Stomach (tissue), 8 donors: ENCODE measurements at regions not wholly inside any gene's neighbourhood (a gene's known extent, or its start where the extent isn't known, plus 50 kb on each side); places are given as distances from the start of the nearest gene placed in this dataset.

ENCODE experiments used
- DNase-seq, 2 donors: peaks; one replicate each; pipeline versions ENCODE4 v3.0.0 to v3.0.0-alpha.2; 2013 to 2019
- H3K27ac ChIP-seq, 5 donors: fragments of 200-600 bp in 4 of 5; sonication (generic) in 4 of 5; one replicate each; pipeline ENCODE4 v1.5.1; 2013 to 2019; ENCODE audit warnings: mild to moderate bottlenecking in 1 of 5, moderate library complexity in 1 of 5
- H3K27me3 ChIP-seq, 3 donors: fragments of 200-600 bp; sonication (generic); one replicate each; pipeline ENCODE4 v1.5.1; 2017 to 2019; ENCODE audit warnings: mixed run types in 1 of 3
- H3K36me3 ChIP-seq, 4 donors: fragments of 200-600 bp; sonication (generic); 1 replicate in 3 of 4; 2 replicates in 1 of 4; pipeline ENCODE4 v1.5.1; 2016 to 2019
- H3K4me1 ChIP-seq, 4 donors: fragments of 200-600 bp; sonication (generic); one replicate each; pipeline ENCODE4 v1.5.1; 2016 to 2019
- H3K4me3 ChIP-seq, 4 donors: fragments of 200-600 bp; sonication (generic) in 3 of 4; one replicate each; pipeline ENCODE4 v1.5.1; 2016 to 2019; ENCODE audit warnings: mild to moderate bottlenecking in 1 of 4
- H3K9me3 ChIP-seq, 4 donors: fragments of 200-600 bp; sonication (generic); one replicate each; pipeline ENCODE4 v1.5.1; 2016 to 2019
- CTCF ChIP-seq, 7 experiments: fragments of 450-650 bp in 4 of 7; fragments of 200-600 bp in 3 of 7; sonication (generic) in 3 of 7; IDR thresholded peaks; one replicate each; pipeline ENCODE4 v1.5.1; 2016 to 2019; ENCODE audit warnings: antibody characterized with exemption in 7 of 7, control low read depth in 2 of 7, mild to moderate bottlenecking in 1 of 7
- EP300 ChIP-seq: sonication (generic); formaldehyde crosslinking; IDR thresholded peaks from one replicate; pipeline ENCODE4 v1.6.1; 2017; ENCODE audit warnings: antibody characterized with exemption
- POLR2A ChIP-seq, 4 donors: fragments of 450-650 bp; IDR thresholded peaks; one replicate each; pipeline ENCODE4 v1.6.1; 2016; ENCODE audit warnings: antibody characterized with exemption in 4 of 4, control low read depth in 2 of 4, mild to moderate bottlenecking in 1 of 4, moderate library complexity in 1 of 4
- POLR2AphosphoS5 ChIP-seq, 3 donors: sonication (generic); formaldehyde crosslinking; IDR thresholded peaks; one replicate each; pipeline ENCODE4 v1.6.1; 2016; ENCODE audit warnings: antibody characterized with exemption in 3 of 3
- WGBS, 5 donors: extraction: QIAGEN DNeasy Blood & Tissue Kit in 3 of 5; methylation state at CpG; one replicate each; pipeline versions ENCODE4 v1.1.5 to v1.1.7; 2013 to 2018; 5-methylcytosine and 5-hydroxymethylcytosine counted together
- intact Hi-C: fragments of 100-400 bp; cut with DNase I; formaldehyde crosslinking; loops from one replicate; pipeline ENCODE4 v1.15.1; 2023; ENCODE audit warnings: low total_unique reads
- donor health status: healthy with polysubstance abuse.
- donor health status: Bipolar disorder and iron deficiency.
- donor health status: healthy.

GRCh38 chr15:94576889-94577533, 345.6 kb downstream of the MCTP2 start:
- peaks cover 0 to 9% (median 0%) of the 10 kb centered on the region in 3 donors for H3K27me3 ChIP-seq
- H3K36me3 ChIP-seq, result no peaks in the 10 kb centered on the region
- peak; percentile 26 to 31 for DNase-seq
- H3K4me1 ChIP-seq, result no peaks in the 10 kb centered on the region
- H3K4me3 ChIP-seq, result no peak overlapping the region
- TF ChIP-seq POLR2A (IDR thresholded peaks at IDR 0.05) (no peak), CTCF (IDR thresholded peaks at IDR 0.05) (peak in 4 of 7 experiments; percentile 19 to 45 (median 26))
- WGBS, 5 donors, result 57 to 62% (median 60%) methylated on average over 11 to 12 of the region's 12 CpGs
- H3K9me3 ChIP-seq, result no peaks in the 10 kb centered on the region
- no peak overlapping the region for H3K27ac ChIP-seq
- intact Hi-C loops, result no loop called here

DNA sequence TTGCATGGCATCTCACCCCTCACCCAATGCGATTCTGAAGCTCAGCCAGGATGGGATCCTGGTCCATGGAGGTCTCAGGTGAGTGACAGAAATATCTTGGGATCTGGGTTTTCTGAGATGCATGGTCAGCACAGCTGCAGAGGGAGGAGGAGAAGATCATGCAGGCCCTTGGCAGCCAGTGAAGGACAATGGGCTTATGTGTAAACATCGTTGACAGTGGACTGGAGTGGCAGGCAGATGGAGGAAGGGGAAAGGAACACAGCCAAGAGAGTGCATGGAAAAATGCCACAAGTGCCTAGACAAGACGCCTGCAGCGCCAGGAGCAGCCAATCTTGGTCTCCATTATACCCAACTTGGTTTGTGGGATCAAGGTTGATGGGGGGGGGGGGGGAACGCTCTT, 347.9 kb downstream of the MCTP2 start:
- no peak overlapping the region for H3K27ac ChIP-seq
- DNase-seq, result peak in 1 of 2 donors; percentile 6
- intact Hi-C loops, result no loop called here
- no peaks in the 10 kb centered on the region for H3K36me3 ChIP-seq
- H3K4me3 ChIP-seq, result no peak overlapping the region
- H3K27me3 ChIP-seq, result peaks cover 0 to 9% (median 0%) of the 10 kb centered on the region in 3 donors
- H3K4me1 ChIP-seq, result no peaks in the 10 kb centered on the region
- 41 to 76% (median 72%) methylated on average over 5 of the region's 5 CpGs for WGBS, 5 donors
- no peaks in the 10 kb centered on the region for H3K9me3 ChIP-seq
- TF ChIP-seq POLR2A (IDR thresholded peaks at IDR 0.05) (no peak), EP300 (no peak), CTCF (IDR thresholded peaks at IDR 0.05) (no peak), POLR2AphosphoS5 (IDR thresholded peaks at IDR 0.05) (no peak)

DNA sequence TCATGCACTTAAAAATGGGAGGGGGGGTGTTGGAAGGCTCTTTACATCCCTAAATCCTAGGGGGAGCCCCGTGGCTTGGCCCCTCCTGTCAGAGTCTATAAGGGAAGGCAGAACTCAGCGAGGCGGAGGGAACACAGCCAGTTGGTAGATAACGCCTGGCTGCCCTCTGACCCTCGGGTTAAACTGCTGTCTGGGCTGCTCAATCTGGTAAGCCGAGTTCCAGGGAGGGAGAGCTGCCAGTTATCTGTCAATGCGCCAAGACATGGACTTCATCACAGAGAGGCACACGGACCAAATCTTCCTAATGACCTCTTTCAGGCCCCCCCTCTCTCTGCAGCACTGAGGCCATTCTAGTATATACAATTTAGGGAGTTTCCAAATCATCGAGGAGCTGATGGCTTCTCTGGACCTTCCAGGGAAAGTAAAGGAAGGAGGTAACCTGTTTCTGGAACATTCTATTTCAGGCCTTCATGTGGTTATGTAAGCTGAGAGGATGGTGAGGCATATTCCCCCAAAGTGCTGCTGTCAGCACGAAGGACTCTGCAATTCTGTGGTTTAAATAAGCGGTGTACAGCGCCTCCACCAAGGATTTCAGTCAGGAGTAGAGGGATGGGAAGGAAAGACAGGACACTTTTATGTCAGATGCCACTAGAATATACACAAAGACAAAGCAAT, 349.0 kb downstream of the MCTP2 start:
- WGBS, 5 donors, result 50 to 71% (median 66%) methylated on average over 11 to 12 of the region's 12 CpGs
- DNase-seq, result peak in 1 of 2 donors; percentile 48
- Histone ChIP-seq H3K36me3 (no peaks in the 10 kb centered on the region), H3K27me3 (peaks cover 0 to 18% (median 0%) of the 10 kb centered on the region in 3 donors), H3K4me1 (no peaks in the 10 kb centered on the region), H3K27ac (no peak overlapping the region), H3K4me3 (no peak overlapping the region), H3K9me3 (no peaks in the 10 kb centered on the region)
- TF ChIP-seq CTCF (IDR thresholded peaks at IDR 0.05) (no peak), EP300 (no peak), POLR2AphosphoS5 (IDR thresholded peaks at IDR 0.05) (no peak), POLR2A (IDR thresholded peaks at IDR 0.05) (no peak)
- intact Hi-C loops, result no loop called here

DNA sequence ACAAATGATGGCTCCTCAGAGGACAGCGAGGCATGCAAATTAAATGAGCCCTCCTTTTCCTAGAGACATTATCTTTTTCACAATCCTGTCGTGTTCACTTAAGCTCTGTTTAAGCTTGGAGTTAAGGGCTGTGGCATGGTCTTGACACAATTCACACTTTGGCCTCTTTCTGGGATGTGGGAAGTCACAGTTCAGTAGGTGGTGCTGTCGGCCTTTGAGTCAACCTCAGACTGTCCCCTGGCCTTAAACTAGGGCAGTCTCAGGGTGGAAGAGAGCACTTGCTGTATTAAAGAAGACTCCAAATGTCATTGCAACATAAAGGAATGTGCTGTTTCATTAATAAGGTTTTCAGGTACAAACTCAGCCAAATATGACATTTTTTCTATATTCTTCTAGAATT, 351.0 kb downstream of the MCTP2 start:
- DNase-seq, result peak in 1 of 2 donors; percentile 68
- intact Hi-C loops, result no loop called here
- WGBS, 5 donors, result 28 to 48% (median 39%) methylated on average over 3 of the region's 3 CpGs

More for the DNA sequence above, 351.0 kb downstream of the MCTP2 start:
- no peaks in the 10 kb centered on the region for H3K36me3 ChIP-seq
- peak in 1 of 7 experiments; percentile 27 for TF ChIP-seq CTCF (IDR thresholded peaks at IDR 0.05)
- TF ChIP-seq POLR2A (IDR thresholded peaks at IDR 0.05), result no peak
- TF ChIP-seq POLR2AphosphoS5 (IDR thresholded peaks at IDR 0.05), result no peak
- TF ChIP-seq EP300, result no peak
- H3K9me3 ChIP-seq, result no peaks in the 10 kb centered on the region
- peaks cover 0 to 19% (median 0%) of the 10 kb centered on the region in 3 donors for H3K27me3 ChIP-seq
- H3K27ac ChIP-seq, result no peak overlapping the region
- H3K4me1 ChIP-seq, result no peaks in the 10 kb centered on the region
- H3K4me3 ChIP-seq, result no peak overlapping the region
